ENCODE measurements at regions not wholly inside any gene's neighbourhood (a gene's known extent, or its start where the extent isn't known, plus 50 kb on each side); places are given as distances from the start of the nearest gene placed in this dataset.
"Not testable (repeated sequence)": the region's sequence is repeated elsewhere in the genome, so short reads cannot be mapped to it uniquely, and the experiment has no call there.

GRCh38 chr1:57586842-57587241 lies 163.0 kb upstream of the DAB1 start:
- no peak for DNase-seq (ENCODE audit: low read depth in 2 of 2)

GRCh38 chr1:57578680-57579079 lies 154.8 kb upstream of the DAB1 start:
- no peak for DNase-seq (ENCODE audit: low read depth in 2 of 2)

GRCh38 chr1:57578099-57578498 lies 154.2 kb upstream of the DAB1 start:
- no peak for DNase-seq (ENCODE audit: low read depth in 2 of 2)

- DNase-seq (ENCODE audit: low read depth in 2 of 2) = no peak
These were observed 152.9 kb upstream of the DAB1 start for GRCh38 chr1:57576756-57577155.

GRCh38 chr1:57572016-57572415 lies 148.2 kb upstream of the DAB1 start:
- no peak for DNase-seq (ENCODE audit: low read depth in 2 of 2)

GRCh38 chr1:57558066-57558465 lies 134.2 kb upstream of the DAB1 start:
- DNase-seq (ENCODE audit: low read depth in 2 of 2) = not testable (repeated sequence)

GRCh38 chr1:57553666-57554065 lies 129.8 kb upstream of the DAB1 start:
- DNase-seq (ENCODE audit: low read depth in 2 of 2) = no peak

GRCh38 chr1:57551476-57551875 lies 127.6 kb upstream of the DAB1 start:
- no peak for DNase-seq (ENCODE audit: low read depth in 2 of 2)

- DNase-seq (ENCODE audit: low read depth in 2 of 2) = no peak
These were observed 126.2 kb upstream of the DAB1 start for GRCh38 chr1:57550092-57550491.

GRCh38 chr1:57549300-57549699 lies 125.4 kb upstream of the DAB1 start:
- no peak for DNase-seq (ENCODE audit: low read depth in 2 of 2)

- DNase-seq (ENCODE audit: low read depth in 2 of 2) = no peak
These were observed 122.9 kb upstream of the DAB1 start for GRCh38 chr1:57546549-57547330.

GRCh38 chr1:57544345-57544744 lies 120.5 kb upstream of the DAB1 start:
- no peak for DNase-seq (ENCODE audit: low read depth in 2 of 2)

- DNase-seq (ENCODE audit: low read depth in 2 of 2) = no peak
These were observed 113.0 kb upstream of the DAB1 start for GRCh38 chr1:57536749-57537423.

GRCh38 chr1:57532299-57532698 lies 108.4 kb upstream of the DAB1 start:
- DNase-seq (ENCODE audit: low read depth in 2 of 2) = no peak

GRCh38 chr1:57530911-57531260 lies 107.0 kb upstream of the DAB1 start:
- DNase-seq (ENCODE audit: low read depth in 2 of 2) = not testable (repeated sequence)

GRCh38 chr1:57530206-57530910 lies 106.5 kb upstream of the DAB1 start:
- DNase-seq (ENCODE audit: low read depth in 2 of 2) = no peak

- no peak for DNase-seq (ENCODE audit: low read depth in 2 of 2)
These were observed 98.7 kb upstream of the DAB1 start for GRCh38 chr1:57522575-57522974.

- DNase-seq (ENCODE audit: low read depth in 2 of 2) = no peak
These were observed 97.1 kb upstream of the DAB1 start for GRCh38 chr1:57520743-57521515.

- no peak for DNase-seq (ENCODE audit: low read depth in 2 of 2)
These were observed 94.6 kb upstream of the DAB1 start for GRCh38 chr1:57518496-57518895.

- no peak for DNase-seq (ENCODE audit: low read depth in 2 of 2)
These were observed 93.9 kb upstream of the DAB1 start for GRCh38 chr1:57517587-57518374.

GRCh38 chr1:57512386-57512785 lies 88.5 kb upstream of the DAB1 start:
- DNase-seq (ENCODE audit: low read depth in 2 of 2) = no peak

All from stimulated activated CD8-positive, alpha-beta memory T cell treated with anti-CD3 and anti-CD28 coated beads, Interleukin-2, amount 100 ng/mL, for 48 hours (primary cell).